Right kidney (tissue), 1 donor: ENCODE measurements at regions not wholly inside any gene's neighbourhood (a gene's known extent, or its start where the extent isn't known, plus 50 kb on each side); places are given as distances from the start of the nearest gene placed in this dataset.

Experiments
- DNase-seq: peaks from one replicate; pipeline ENCODE4 v3.0.0-alpha.2; 2016

DNA sequence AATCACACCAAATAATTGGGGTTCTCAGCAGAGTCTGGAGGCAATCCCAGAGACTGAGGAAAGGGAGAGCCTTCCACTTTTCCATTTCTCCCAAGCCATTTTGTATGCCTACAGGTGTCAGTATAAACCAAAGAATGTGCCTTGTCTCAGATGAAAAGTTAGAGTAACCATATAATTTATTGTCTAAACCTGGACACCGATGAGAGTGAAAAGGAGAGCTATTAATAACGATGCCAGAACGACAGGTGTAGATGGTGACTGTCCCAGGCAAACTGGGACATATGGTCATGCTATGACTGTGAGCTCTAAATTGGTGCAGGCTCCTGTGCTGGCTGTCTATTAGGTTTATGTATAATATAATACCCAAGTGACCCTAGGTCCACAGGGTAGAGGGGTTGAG is 219.6 kb downstream of the ARHGAP12 start:
- DNase-seq, result no peak

DNA sequence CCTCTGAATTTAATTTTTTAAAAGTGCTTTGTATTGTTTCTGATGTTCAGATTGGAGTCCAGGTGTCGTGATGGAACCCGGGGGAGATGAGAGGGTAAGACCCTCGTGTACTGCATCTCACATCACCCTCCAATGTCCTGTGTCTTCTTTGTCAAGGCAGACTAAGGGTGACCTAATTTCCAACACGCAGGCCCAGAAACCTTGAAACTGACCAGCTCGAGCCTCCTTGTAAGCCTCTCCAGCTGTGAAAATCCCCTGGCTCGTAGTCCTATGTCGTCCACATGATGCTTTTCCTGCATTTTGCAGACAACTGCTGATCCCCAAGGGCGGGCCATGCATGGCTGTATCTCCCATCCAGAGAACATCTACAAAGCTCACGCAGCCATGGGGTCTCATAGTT is 220.2 kb downstream of the ARHGAP12 start:
- no peak for DNase-seq

DNA sequence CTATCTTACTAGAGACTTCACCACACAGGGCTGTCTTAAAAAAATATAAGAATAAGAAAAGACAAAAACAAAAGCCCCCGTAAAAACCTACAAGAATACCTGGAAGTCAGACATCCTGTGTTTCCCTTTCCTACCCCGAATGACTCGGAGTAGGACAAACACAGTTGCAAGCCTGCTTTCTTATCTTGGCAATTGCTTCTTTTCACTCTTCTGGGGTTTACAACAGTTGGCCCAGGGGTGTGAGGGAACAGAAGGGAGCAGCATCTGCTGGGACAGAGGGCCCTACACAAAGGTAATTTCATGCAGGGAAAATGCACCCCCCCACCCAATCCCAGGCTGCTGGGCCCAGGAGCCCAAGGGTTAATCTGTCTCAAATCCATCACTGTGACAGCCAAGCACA is 220.6 kb downstream of the ARHGAP12 start:
- no peak for DNase-seq

- DNase-seq, result no peak
Observed at GRCh38 chr10:31707093-31708039, 221.3 kb downstream of the ARHGAP12 start.

- DNase-seq, result no peak
Observed at GRCh38 chr10:31706464-31707092, 222.1 kb downstream of the ARHGAP12 start.

- no peak for DNase-seq
Observed at GRCh38 chr10:31705136-31705535, 223.5 kb downstream of the ARHGAP12 start.

GRCh38 chr10:31704195-31704594 is 224.4 kb downstream of the ARHGAP12 start:
- no peak for DNase-seq

DNA sequence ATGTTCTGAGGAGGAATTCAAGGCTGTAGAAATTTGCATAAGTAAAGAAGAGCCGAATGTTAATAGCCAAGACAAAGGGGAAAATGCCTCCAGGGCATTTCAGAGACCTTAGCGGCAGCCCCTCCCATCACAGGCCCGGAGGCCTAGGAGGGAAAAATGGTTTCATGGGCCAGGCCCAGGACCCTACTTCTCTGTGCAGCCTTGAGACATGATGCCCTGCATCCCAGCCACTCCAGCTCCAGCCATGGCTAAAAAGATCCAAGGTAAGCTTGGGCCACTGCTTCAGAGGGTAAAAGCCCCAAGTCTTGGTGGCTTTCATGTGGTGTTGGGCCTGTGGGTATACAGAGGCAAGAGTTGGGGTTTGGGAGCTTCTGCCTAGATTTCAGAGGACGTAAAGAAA is 225.7 kb downstream of the ARHGAP12 start:
- DNase-seq, result no peak

DNA sequence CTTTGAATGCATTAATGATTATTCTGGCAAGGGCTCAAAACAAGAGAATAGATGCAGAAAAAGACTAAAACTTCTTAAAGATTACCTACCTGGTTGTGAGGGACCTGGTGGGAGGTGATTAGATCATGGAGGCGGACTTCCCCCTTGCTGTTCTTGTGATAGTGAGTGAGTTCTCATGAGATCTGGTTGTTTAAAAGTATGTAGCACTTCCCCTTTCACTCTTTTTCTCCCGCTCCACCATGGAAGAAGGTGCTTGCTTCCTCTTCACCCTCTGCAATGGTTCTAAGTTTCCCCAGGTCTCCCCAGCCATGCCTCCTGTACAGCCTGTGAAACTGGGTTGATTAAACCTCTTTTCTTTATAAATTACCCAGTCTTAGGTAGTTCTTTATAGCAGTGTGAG is 226.6 kb downstream of the ARHGAP12 start:
- DNase-seq, result no peak

GRCh38 chr10:31701546-31701945 is 227.1 kb downstream of the ARHGAP12 start:
- DNase-seq, result no peak

DNA sequence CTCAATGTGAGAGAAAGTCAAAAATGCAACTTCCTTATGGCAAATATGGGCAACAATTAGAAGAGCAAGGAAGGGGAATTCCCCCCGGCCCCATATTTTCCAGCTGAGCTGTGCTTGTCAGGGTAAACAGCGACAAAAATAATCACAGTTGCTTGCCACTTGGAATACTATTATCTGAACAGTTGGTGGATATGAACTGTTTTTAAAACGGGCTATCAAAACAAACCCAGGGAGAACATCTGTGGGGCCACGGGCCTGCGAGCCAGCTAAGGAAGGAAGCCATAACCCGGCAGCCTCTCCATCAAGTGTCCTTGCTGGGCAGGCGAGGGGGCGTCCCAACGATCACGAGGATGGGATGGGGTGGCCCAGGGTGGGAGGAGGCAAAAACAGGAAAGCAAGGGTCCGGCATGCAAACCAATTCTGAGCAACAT is 228.4 kb downstream of the ARHGAP12 start:
- no peak for DNase-seq

GRCh38 chr10:31698181-31698830 is 230.3 kb downstream of the ARHGAP12 start:
- no peak for DNase-seq

GRCh38 chr10:31697271-31698180 is 231.1 kb downstream of the ARHGAP12 start:
- peak; percentile 49 for DNase-seq

DNA sequence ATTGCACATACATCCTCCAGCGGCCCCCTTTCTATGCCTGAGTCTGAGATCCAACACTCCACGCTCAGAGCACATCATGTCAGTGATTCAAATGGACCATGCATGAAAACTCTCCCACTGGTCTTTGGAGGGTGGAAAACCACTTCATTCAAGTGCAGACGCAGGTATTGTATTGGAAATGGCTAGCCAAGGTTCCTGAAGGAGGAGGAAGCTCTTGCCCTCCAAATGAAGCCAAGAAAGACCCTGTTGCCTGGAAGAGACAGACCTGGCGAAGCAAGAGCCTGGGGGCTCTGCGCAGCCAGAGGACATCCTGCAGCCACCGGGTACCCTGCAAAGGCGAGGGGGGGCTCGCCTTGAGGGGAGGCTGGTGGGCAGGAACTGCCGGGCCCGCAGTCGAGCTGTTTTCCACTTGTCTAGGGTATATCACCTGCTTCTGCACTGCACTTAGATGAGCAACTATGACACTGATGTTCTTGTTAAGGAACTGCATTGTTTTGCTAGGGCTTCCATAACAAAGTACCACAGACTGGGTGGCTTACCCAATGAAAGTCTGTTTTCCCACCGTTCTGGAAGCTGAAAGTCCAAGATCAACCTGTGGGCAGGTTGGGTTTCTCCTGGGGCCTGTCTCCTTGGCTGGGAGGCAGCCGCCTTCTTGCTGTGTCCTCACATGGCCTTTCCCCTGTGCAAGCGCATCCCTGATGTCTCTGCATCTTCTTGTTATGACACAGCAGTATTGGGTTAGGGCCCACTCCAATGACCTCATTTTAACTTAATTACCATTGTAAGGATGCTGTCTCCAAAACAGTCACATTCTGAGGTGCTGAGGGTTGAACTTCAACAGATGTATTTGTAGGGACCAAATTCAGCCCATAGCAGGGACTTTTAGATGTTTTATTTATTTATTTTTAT is 233.4 kb downstream of the ARHGAP12 start:
- no peak for DNase-seq

- no peak for DNase-seq
Observed at GRCh38 chr10:31694126-31694685, 234.4 kb downstream of the ARHGAP12 start.

DNA sequence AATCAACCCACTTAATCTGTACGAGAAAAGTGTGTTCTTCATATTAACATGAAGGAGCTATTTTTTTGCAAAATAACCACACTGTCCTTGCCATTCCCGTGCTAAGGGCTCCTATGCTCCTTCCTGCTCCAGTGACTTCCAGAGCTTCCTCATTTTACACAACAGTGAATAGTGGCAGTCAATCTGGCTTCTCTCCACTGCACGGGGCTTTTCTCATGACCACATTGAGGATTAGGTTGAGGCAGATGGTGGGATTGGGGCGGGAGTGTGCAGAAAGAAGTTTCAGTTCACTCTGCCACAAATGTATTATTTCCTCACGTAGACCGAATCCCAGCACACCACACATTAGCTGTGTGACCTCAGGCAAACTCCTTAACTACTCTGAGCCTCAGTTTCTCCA is 235.1 kb downstream of the ARHGAP12 start:
- no peak for DNase-seq

GRCh38 chr10:31689233-31689632 is 239.4 kb downstream of the ARHGAP12 start:
- DNase-seq, result no peak

- DNase-seq, result no peak
Observed at GRCh38 chr10:31687663-31688482, 240.8 kb downstream of the ARHGAP12 start.

DNA sequence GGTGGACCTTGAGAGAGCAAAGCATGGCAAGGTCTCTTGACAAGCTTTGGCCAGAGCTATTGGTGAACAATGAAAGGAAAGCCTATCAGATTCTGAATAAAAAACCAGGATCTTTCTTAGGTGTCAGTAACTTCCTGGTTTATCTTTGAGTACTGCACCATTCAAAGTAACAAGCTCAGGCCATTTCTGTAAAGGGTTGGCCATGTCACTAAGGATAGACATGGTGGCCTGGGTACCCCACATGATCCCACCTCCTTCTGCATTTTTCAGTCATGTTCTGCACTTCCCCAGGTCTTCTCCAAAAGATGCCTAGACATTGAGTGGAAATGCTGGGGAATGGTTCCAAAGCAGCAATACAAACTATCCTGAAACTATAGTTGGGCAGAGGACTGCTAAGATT is 242.0 kb downstream of the ARHGAP12 start:
- no peak for DNase-seq

DNA sequence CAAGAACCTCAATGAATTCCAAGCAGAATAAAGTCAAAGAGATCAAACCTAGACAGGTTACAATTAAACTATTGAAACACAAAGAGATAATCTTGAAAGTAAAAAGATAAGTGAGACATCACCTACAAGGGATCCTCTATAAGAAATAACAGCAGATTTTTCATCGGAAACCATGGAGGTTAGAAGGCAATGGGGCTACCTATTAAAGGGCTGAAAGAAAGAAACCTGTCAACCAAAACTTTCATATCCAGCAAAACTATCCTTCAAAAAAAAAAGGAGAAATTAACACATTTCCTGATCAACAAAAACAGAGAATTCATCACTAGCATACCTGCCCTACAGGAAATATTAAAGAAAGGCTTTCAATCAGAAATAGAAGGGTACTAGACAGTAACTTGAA is 244.9 kb downstream of the ARHGAP12 start:
- DNase-seq, result no peak
